A549 (cell line): ENCODE measurements at regions not wholly inside any gene's neighbourhood (a gene's known extent, or its start where the extent isn't known, plus 50 kb on each side); places are given as distances from the start of the nearest gene placed in this dataset.

Experiments
- ATAC-seq, 2 experiments: fragments of 200-7000 bp in 1 of 2; fragments of >200 bp in 1 of 2; cut with Nextera tagmentation in 1 of 2; cut with Tn5 transposase in 1 of 2; 3 replicates each; pipeline versions ENCODE4 v1.8.0 to v1.9.1; 2018 to 2020; ENCODE audit warnings: mild to moderate bottlenecking in 1 of 2, moderate library complexity in 1 of 2
- CTCF ChIA-PET: fragments of 300-600 bp; sonication (Branson Sonifier 250); formaldehyde crosslinking; extraction: SDS; loops from one replicate; lab custom pipeline; 2021; ENCODE audit warnings: antibody characterized with exemption, inconsistent platforms; lab: Yijun Ruan, JAX
- POLR2A ChIA-PET: fragments of 350-600 bp; formaldehyde crosslinking; extraction: SDS; loops from one replicate; lab custom pipeline; 2021; ENCODE audit warnings: antibody characterized with exemption, inconsistent platforms; lab: Yijun Ruan, JAX
- DNase-seq, 2 experiments: peaks; one replicate each; pipeline versions ENCODE4 v3.0.0 to v3.0.0-alpha.2; 2011 to 2016; ENCODE audit warnings: low read depth in 1 of 2, low spot score in 1 of 2
- FAIRE-seq: peaks from 2 replicates; lab custom pipeline; 2011; peaks lifted over from hg19 to GRCh38; lab: Jason Lieb, UNC
- H3K27ac ChIP-seq, 2 experiments: fragments of >200 bp; sonication (Bioruptor Twin); formaldehyde crosslinking; 3 replicates each; pipeline ENCODE4 v1.5.1; 2016 to 2017
- H3K4me1 ChIP-seq: fragments of >200 bp; sonication (Bioruptor Twin); formaldehyde crosslinking; 3 replicates; pipeline ENCODE4 v1.6.1; 2016
- H3K4me2 ChIP-seq: fragments of >200 bp; sonication (Bioruptor Twin); formaldehyde crosslinking; 3 replicates; pipeline ENCODE4 v1.6.1; 2016
- H3K4me3 ChIP-seq: fragments of >200 bp; sonication (Bioruptor Twin); formaldehyde crosslinking; 3 replicates; pipeline ENCODE4 v1.5.1; 2016
- H3K9me3 ChIP-seq: fragments of >200 bp; sonication (Bioruptor Twin); formaldehyde crosslinking; 3 replicates; pipeline ENCODE4 v1.6.1; 2016
- BHLHE40 ChIP-seq: IDR thresholded peaks from 2 replicates; pipeline ENCODE4 v1.6.1; 2012; ENCODE audit warnings: low read depth, low read length, inconsistent platforms
- CHD4 ChIP-seq: fragments of 200-600 bp; sonication (generic); IDR thresholded peaks from 2 replicates; pipeline ENCODE4 v1.6.1; 2016; ENCODE audit warnings: antibody characterized with exemption, mild to moderate bottlenecking, borderline replicate concordance
- E2F6 ChIP-seq: IDR thresholded peaks from 2 replicates; pipeline ENCODE4 v1.6.1; 2012; ENCODE audit warnings: low read depth, borderline replicate concordance
- JUN ChIP-seq, 2 experiments: fragments of >200 bp; sonication (Bioruptor Twin); formaldehyde crosslinking; IDR thresholded peaks; 2 replicates in 1 of 2; 3 replicates in 1 of 2; pipeline ENCODE4 v1.6.1; 2016 to 2017
- JUNB ChIP-seq: fragments of >200 bp; sonication (Bioruptor Twin); formaldehyde crosslinking; IDR thresholded peaks from 2 replicates; pipeline ENCODE4 v1.6.1; 2016
- KDM5A ChIP-seq: fragments of 200-600 bp; sonication (generic); IDR thresholded peaks from 2 replicates; pipeline ENCODE4 v1.6.1; 2016; ENCODE audit warnings: antibody characterized with exemption, mild to moderate bottlenecking
- MAFK ChIP-seq: fragments of 450-650 bp; IDR thresholded peaks from 2 replicates; pipeline ENCODE4 v1.6.1; 2014; ENCODE audit not compliant: partially characterized antibody
- MYC ChIP-seq: IDR thresholded peaks from 2 replicates; pipeline ENCODE4 v1.6.1; 2012; ENCODE audit warnings: mild to moderate bottlenecking, inconsistent platforms, low read length, improper control_type of control experiment, borderline replicate concordance
- NPAS2 ChIP-seq: fragments of 250-450 bp; sonication (Bioruptor Pico); IDR thresholded peaks from 2 replicates; pipeline ENCODE4 v1.8.0; 2022; ENCODE audit warnings: mild to moderate bottlenecking, moderate library complexity, borderline replicate concordance
- NR3C1 ChIP-seq: fragments of >200 bp; sonication (Bioruptor Twin); formaldehyde crosslinking; IDR thresholded peaks from 3 replicates; pipeline ENCODE4 v1.6.1; 2017
- PHF8 ChIP-seq: fragments of 200-600 bp; sonication (generic); IDR thresholded peaks from 2 replicates; pipeline ENCODE4 v1.6.1; 2016; ENCODE audit warnings: low read depth, mild to moderate bottlenecking, antibody characterized with exemption, moderate library complexity, borderline replicate concordance
- RAD21 ChIP-seq, 2 experiments: fragments of >200 bp in 1 of 2; sonication (Bioruptor Twin) in 1 of 2; formaldehyde crosslinking in 1 of 2; IDR thresholded peaks in 1 of 2; conservative IDR thresholded peaks in 1 of 2; 2 replicates in 1 of 2; 3 replicates in 1 of 2; pipeline ENCODE4 v1.6.1; 2012 to 2018; ENCODE audit warnings: inconsistent platforms in 1 of 2
- RARB ChIP-seq: fragments of 250-450 bp; sonication (Bioruptor Pico); IDR thresholded peaks from 2 replicates; pipeline ENCODE4 v1.8.0; 2021; ENCODE audit warnings: mild to moderate bottlenecking, moderate library complexity
- RFX5 ChIP-seq: fragments of 450-650 bp; IDR thresholded peaks from 2 replicates; pipeline ENCODE4 v1.7.1; 2014; ENCODE audit warnings: antibody characterized with exemption, mild to moderate bottlenecking, moderate library complexity
- SMC3 ChIP-seq: fragments of >200 bp; sonication (Bioruptor Twin); formaldehyde crosslinking; IDR thresholded peaks from 3 replicates; pipeline ENCODE4 v1.6.1; 2018; ENCODE audit warnings: inconsistent platforms
- SREBF2 ChIP-seq: fragments of 450-650 bp; IDR thresholded peaks from 2 replicates; pipeline ENCODE4 v1.6.1; 2014; ENCODE audit warnings: mild to moderate bottlenecking, moderate library complexity
- TP53 ChIP-seq: fragments of 250-450 bp; sonication (Bioruptor Pico); IDR thresholded peaks from 2 replicates; pipeline ENCODE4 v1.5.0; 2021; ENCODE audit warnings: mild to moderate bottlenecking, moderate library complexity
- USF2 ChIP-seq: fragments of 450-650 bp; IDR thresholded peaks from 2 replicates; pipeline ENCODE4 v1.6.1; 2014; ENCODE audit warnings: antibody characterized with exemption
- ZNF302 ChIP-seq: fragments of 250-450 bp; sonication (Bioruptor Pico); IDR thresholded peaks from 2 replicates; pipeline ENCODE4 v1.9.0; 2021; ENCODE audit warnings: inconsistent platforms, mild to moderate bottlenecking, moderate library complexity
- WGBS: methylation state at CpG from one replicate; pipeline ENCODE4 v1.1.6; 2017; ENCODE audit errors: missing lambda C conversion rate; 5-methylcytosine and 5-hydroxymethylcytosine counted together
- TF ChIP-seq, protein P1 (sequence below): fragments of >200 bp; sonication (Bioruptor Twin); formaldehyde crosslinking; IDR thresholded peaks from 2 replicates; pipeline ENCODE4 v1.6.1; 2016
- TF ChIP-seq, protein P2 (sequence below): fragments of 250-450 bp; sonication (Bioruptor Pico); IDR thresholded peaks from 2 replicates; pipeline ENCODE4 v1.5.0; 2021; ENCODE audit warnings: mild to moderate bottlenecking, moderate library complexity, borderline replicate concordance

GRCh38 chr2:61694312-61695274, 156.4 kb upstream of the XPO1 start (continued):
- TF ChIP-seq TP53, result peak; percentile 63; the same call in 1 of the 2 replicates
- peak; percentile 44; the same call in 1 of the 2 replicates for TF ChIP-seq E2F6
- TF ChIP-seq, protein P1, sequence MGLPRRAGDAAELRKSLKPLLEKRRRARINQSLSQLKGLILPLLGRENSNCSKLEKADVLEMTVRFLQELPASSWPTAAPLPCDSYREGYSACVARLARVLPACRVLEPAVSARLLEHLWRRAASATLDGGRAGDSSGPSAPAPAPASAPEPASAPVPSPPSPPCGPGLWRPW, result no peak
- TF ChIP-seq BHLHE40, result no peak
- peak; percentile 89; the same call in 1 of the 2 replicates for TF ChIP-seq PHF8
- TF ChIP-seq RAD21 (conservative IDR thresholded peaks at IDR 0.05 in 1 of 2, IDR thresholded peaks at IDR 0.05 in 1 of 2), result peak; percentile 42 to 62
- TF ChIP-seq SMC3, result peak; percentile 81
- no peak for TF ChIP-seq CHD4
- 0 out of 2 replicates have a peak, but pooled peaks have one; percentile 19 for TF ChIP-seq MYC
- TF ChIP-seq, protein P2, sequence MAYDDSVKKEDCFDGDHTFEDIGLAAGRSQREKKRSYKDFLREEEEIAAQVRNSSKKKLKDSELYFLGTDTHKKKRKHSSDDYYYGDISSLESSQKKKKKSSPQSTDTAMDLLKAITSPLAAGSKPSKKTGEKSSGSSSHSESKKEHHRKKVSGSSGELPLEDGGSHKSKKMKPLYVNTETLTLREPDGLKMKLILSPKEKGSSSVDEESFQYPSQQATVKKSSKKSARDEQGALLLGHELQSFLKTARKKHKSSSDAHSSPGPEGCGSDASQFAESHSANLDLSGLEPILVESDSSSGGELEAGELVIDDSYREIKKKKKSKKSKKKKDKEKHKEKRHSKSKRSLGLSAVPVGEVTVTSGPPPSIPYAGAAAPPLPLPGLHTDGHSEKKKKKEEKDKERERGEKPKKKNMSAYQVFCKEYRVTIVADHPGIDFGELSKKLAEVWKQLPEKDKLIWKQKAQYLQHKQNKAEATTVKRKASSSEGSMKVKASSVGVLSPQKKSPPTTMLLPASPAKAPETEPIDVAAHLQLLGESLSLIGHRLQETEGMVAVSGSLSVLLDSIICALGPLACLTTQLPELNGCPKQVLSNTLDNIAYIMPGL, result peak; percentile 27; the same call in 1 of the 2 replicates

- peaks cover 18% of the 10 kb centered on the region for H3K4me1 ChIP-seq
- peak overlapping the region; percentile 76 to 89; a peak in 5 of 6 replicates for H3K27ac ChIP-seq
- POLR2A ChIA-PET, result no interaction called here
- CTCF ChIA-PET, result no interaction called here
- DNase-seq (no peak), FAIRE-seq (no peak), ATAC-seq (no peak)
- WGBS, result 97% methylated on average over 2 of the region's 2 CpGs
- no peak overlapping the region for H3K4me3 ChIP-seq
- TF ChIP-seq USF2 (0 out of 2 replicates have a peak, but pooled peaks have one; percentile 9), RARB (no peak)
- peak overlapping the region; percentile 83 for H3K4me2 ChIP-seq
- H3K9me3 ChIP-seq, result no peaks in the 10 kb centered on the region
Measured at GRCh38 chr2:61693744-61694143, 155.6 kb upstream of the XPO1 start.

GRCh38 chr2:61690078-61690596, 152.0 kb upstream of the XPO1 start:
- FAIRE-seq (no peak), ATAC-seq (no peak), DNase-seq (no peak)
- CTCF ChIA-PET, result interaction anchor here (1.2 kb wide), 1 partner anchor 555 kb away, joined by 3 read pairs; no protein-coding TSS in a partner anchor
- Histone ChIP-seq H3K4me3 (no peak overlapping the region), H3K9me3 (no peaks in the 10 kb centered on the region), H3K4me1 (peaks cover 16% of the 10 kb centered on the region), H3K27ac (no peak overlapping the region), H3K4me2 (peak overlapping the region; percentile 19; the same call in 1 of the 3 replicates)
- TF ChIP-seq SMC3 (no peak), MAFK (peak; percentile 19)
- POLR2A ChIA-PET, result no interaction called here

DNA sequence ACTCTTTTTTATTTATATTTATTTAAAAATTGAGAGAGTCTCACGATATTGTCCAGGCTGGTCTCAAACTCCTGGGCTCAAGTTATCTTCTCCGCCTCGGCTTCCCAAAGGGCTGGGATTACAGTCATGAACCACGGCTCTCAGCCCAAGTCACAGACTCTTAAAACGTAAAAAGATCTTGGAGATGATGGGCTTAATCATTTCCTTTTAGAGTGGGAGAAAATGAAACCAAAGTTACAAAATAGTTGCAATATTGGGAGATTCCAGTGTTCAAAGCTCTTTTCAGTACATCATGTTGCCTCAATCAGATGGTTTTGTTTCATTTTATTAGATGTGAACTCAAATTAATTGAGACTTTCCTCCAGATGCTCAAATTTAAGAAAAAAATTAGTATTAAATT, 151.4 kb upstream of the XPO1 start:
- Histone ChIP-seq H3K4me1 (peaks cover 15% of the 10 kb centered on the region), H3K9me3 (no peaks in the 10 kb centered on the region), H3K4me3 (no peak overlapping the region), H3K4me2 (peak overlapping the region; percentile 19; the same call in 1 of the 3 replicates), H3K27ac (no peak overlapping the region; a peak in 1 of 6 replicates)
- DNase-seq (no peak), FAIRE-seq (no peak), ATAC-seq (no peak)
- CTCF ChIA-PET, result interaction anchor here (1.2 kb wide), 1 partner anchor 554 kb away, joined by 3 read pairs; no protein-coding TSS in a partner anchor
- POLR2A ChIA-PET, result interaction anchor here (1.1 kb wide), 1 partner anchor 151 kb away, joined by 3 read pairs; the partner anchor contains the start of gene XPO1
- 84% methylated on average over 5 of the region's 5 CpGs for WGBS
- TF ChIP-seq MAFK, result no peak
- no peak for TF ChIP-seq RFX5
- TF ChIP-seq TP53, result no peak
- TF ChIP-seq, protein P2, result no peak
- TF ChIP-seq SREBF2, result no peak
- no peak for TF ChIP-seq KDM5A
- no peak for TF ChIP-seq NPAS2 (CRISPR knock-in tag)
- no peak for TF ChIP-seq ZNF302
- TF ChIP-seq JUNB, result no peak
- TF ChIP-seq NR3C1, result no peak
- no peak for TF ChIP-seq JUN (IDR thresholded peaks at IDR 0.05)
- no peak for TF ChIP-seq E2F6
